OCI-LY7 (cell line): ENCODE measurements at regions not wholly inside any gene's neighbourhood (a gene's known extent, or its start where the extent isn't known, plus 50 kb on each side); places are given as distances from the start of the nearest gene placed in this dataset.

ENCODE experiments used
- BruUV-seq: library from RNA; stranded (reverse); fragments of 400-500 nt; replicated peaks from 2 replicates; lab custom pipeline; 2021; lab: Mats Ljungman, UMichigan
- CTCF ChIA-PET: fragments of 300-600 bp; sonication (Branson Sonifier 250); formaldehyde crosslinking; loops from one replicate; lab custom pipeline; 2022; ENCODE audit warnings: antibody characterized with exemption; ENCODE audit not compliant: unreplicated experiment; lab: Charles Lee
- POLR2A ChIA-PET: fragments of 300-600 bp; sonication (Branson Sonifier 250); formaldehyde crosslinking; loops from one replicate; lab custom pipeline; 2022; ENCODE audit warnings: antibody characterized with exemption; lab: Charles Lee
- DNase-seq: peaks from one replicate; pipeline ENCODE4 v3.0.0-alpha.2; 2015; ENCODE audit warnings: low spot score
- H2AFZ ChIP-seq: fragments of 200-600 bp; sonication (generic), shearing (Covaris generic); 2 replicates; pipeline ENCODE4 v1.6.1; 2014; ENCODE audit warnings: mild to moderate bottlenecking, antibody characterized with exemption, low read length, moderate library complexity
- H3K27ac ChIP-seq: fragments of 200-600 bp; sonication (generic); 2 replicates; pipeline ENCODE4 v1.5.1; 2014; ENCODE audit warnings: mixed run types, low read depth, mild to moderate bottlenecking, moderate library complexity, low read length, inconsistent platforms; ENCODE audit not compliant: poor library complexity, severe bottlenecking
- H3K36me3 ChIP-seq: fragments of 200-600 bp; sonication (generic); 2 replicates; pipeline ENCODE4 v1.6.1; 2014; ENCODE audit warnings: mild to moderate bottlenecking, antibody characterized with exemption, low read length, moderate library complexity, mixed read lengths; ENCODE audit not compliant: insufficient read depth
- H3K4me1 ChIP-seq: fragments of 200-600 bp; sonication (generic); 2 replicates; pipeline ENCODE4 v1.5.1; 2014; ENCODE audit warnings: mild to moderate bottlenecking, low read length; ENCODE audit not compliant: insufficient read depth, poor library complexity, severe bottlenecking
- H3K4me2 ChIP-seq: fragments of 200-600 bp; sonication (generic); 2 replicates; pipeline ENCODE4 v1.6.1; 2014; ENCODE audit warnings: mild to moderate bottlenecking, low read length
- H3K4me3 ChIP-seq: fragments of 200-600 bp; sonication (generic); 2 replicates; pipeline ENCODE4 v1.5.1; 2014; ENCODE audit warnings: mild to moderate bottlenecking, low read depth, low read length; ENCODE audit not compliant: poor library complexity, severe bottlenecking
- H3K79me2 ChIP-seq: fragments of 200-600 bp; sonication (generic); 2 replicates; pipeline ENCODE4 v1.6.1; 2016; ENCODE audit warnings: low read depth, mild to moderate bottlenecking, low read length, moderate library complexity, mixed read lengths; ENCODE audit not compliant: insufficient read depth
- H3K9me2 ChIP-seq: fragments of 200-600 bp; sonication (generic); 2 replicates; pipeline ENCODE4 v1.6.1; 2016; ENCODE audit warnings: mild to moderate bottlenecking, low read length, mixed read lengths; ENCODE audit not compliant: insufficient read depth
- H3K9me3 ChIP-seq: fragments of 200-600 bp; sonication (generic); 2 replicates; pipeline ENCODE4 v1.6.1; 2014; ENCODE audit warnings: mild to moderate bottlenecking, mixed run types, low read length, mixed read lengths
- H4K20me1 ChIP-seq: fragments of 200-600 bp; sonication (generic); 2 replicates; pipeline ENCODE4 v1.6.1; 2014; ENCODE audit warnings: mild to moderate bottlenecking, antibody characterized with exemption, low read length, moderate library complexity, mixed read lengths; ENCODE audit not compliant: insufficient read depth
- EZH2phosphoT487 ChIP-seq: fragments of 200-600 bp; sonication (generic); IDR thresholded peaks from 2 replicates; pipeline ENCODE4 v1.6.1; 2018; ENCODE audit warnings: low read depth, borderline replicate concordance, mild to moderate bottlenecking, mixed run types, antibody characterized with exemption, low read length, moderate library complexity, mixed read lengths
- intact Hi-C: fragments of 100-400 bp; cut with micrococcal nuclease; formaldehyde crosslinking; loops from one replicate; pipeline ENCODE4 v1.10.0; 2022; ENCODE audit not compliant: unreplicated experiment
- TF ChIP-seq, protein P1 (sequence below): fragments of 200-600 bp; sonication (generic); conservative IDR thresholded peaks from 2 replicates; pipeline ENCODE4 v1.5.1; 2014; ENCODE audit warnings: mild to moderate bottlenecking, antibody characterized with exemption, low read length, moderate library complexity, mixed read lengths

DNA sequence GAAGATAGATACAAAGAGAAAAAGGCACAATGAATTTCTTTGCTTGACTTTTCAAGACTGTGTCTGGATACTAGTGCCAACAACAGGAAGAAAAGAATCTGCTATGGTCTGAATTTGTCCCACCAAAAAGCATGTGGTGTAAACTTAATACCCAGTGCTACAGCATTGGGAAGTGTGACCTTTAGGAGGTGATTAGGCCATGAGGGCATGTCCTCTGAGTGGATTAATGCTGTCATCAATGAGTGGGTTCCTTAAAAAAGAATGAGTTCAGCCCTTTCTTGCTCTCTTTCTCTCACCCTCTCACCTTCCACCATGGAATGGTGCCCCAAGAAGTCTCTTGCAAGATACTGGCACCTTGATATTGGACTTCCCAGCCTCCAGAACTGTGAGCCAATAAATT, 155.7 kb upstream of the GPRIN3 start:
- H3K4me2 ChIP-seq, result no peak overlapping the region
- no peaks in the 10 kb centered on the region for H3K9me3 ChIP-seq
- H2AFZ ChIP-seq, result no peak overlapping the region
- H3K36me3 ChIP-seq, result no peaks in the 10 kb centered on the region
- no peak for DNase-seq
- BruUV-seq, result no TSS peak
- POLR2A ChIA-PET, result no interaction called here
- H3K4me1 ChIP-seq, result no peaks in the 10 kb centered on the region
- intact Hi-C loops, result no loop called here
- H4K20me1 ChIP-seq, result no peaks in the 10 kb centered on the region
- no peaks in the 10 kb centered on the region for H3K79me2 ChIP-seq
- H3K9me2 ChIP-seq, result no peaks in the 10 kb centered on the region
- CTCF ChIA-PET, result no interaction called here
- TF ChIP-seq EZH2phosphoT487, result no peak
- TF ChIP-seq, protein P1, sequence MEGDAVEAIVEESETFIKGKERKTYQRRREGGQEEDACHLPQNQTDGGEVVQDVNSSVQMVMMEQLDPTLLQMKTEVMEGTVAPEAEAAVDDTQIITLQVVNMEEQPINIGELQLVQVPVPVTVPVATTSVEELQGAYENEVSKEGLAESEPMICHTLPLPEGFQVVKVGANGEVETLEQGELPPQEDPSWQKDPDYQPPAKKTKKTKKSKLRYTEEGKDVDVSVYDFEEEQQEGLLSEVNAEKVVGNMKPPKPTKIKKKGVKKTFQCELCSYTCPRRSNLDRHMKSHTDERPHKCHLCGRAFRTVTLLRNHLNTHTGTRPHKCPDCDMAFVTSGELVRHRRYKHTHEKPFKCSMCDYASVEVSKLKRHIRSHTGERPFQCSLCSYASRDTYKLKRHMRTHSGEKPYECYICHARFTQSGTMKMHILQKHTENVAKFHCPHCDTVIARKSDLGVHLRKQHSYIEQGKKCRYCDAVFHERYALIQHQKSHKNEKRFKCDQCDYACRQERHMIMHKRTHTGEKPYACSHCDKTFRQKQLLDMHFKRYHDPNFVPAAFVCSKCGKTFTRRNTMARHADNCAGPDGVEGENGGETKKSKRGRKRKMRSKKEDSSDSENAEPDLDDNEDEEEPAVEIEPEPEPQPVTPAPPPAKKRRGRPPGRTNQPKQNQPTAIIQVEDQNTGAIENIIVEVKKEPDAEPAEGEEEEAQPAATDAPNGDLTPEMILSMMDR, result no peak
- H3K4me3 ChIP-seq, result no peak overlapping the region
- no peak overlapping the region for H3K27ac ChIP-seq

DNA sequence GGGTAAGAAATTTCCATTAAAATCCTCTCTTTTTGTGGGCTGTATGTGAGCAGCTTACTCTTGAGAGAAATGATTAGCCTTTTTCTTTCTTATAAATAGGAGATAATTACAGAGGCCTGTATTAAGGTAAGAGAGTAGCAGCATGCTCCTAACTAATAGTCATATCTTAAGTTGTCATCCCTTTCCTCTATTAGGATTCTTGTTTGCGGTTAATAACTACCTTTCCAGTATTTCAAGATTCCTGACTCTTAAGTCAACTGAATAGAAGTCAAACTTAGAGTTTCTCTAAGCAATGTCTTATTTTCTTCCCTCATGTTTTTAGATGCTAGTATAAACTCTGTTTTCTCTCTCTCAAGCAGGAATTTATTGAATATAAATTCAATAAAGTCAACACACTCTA, 139.9 kb upstream of the GPRIN3 start:
- no TSS peak for BruUV-seq
- Histone ChIP-seq H3K27ac (no peak overlapping the region), H3K79me2 (no peaks in the 10 kb centered on the region), H3K4me1 (no peaks in the 10 kb centered on the region), H3K9me3 (no peaks in the 10 kb centered on the region; the same call in 1 of the 2 replicates), H3K4me2 (no peak overlapping the region), H4K20me1 (no peaks in the 10 kb centered on the region), H2AFZ (no peak overlapping the region), H3K4me3 (no peak overlapping the region), H3K36me3 (no peaks in the 10 kb centered on the region), H3K9me2 (no peaks in the 10 kb centered on the region)
- TF ChIP-seq, protein P1, result no peak
- TF ChIP-seq EZH2phosphoT487, result no peak
- DNase-seq, result no peak
- POLR2A ChIA-PET, result no interaction called here
- CTCF ChIA-PET, result no interaction called here
- intact Hi-C loops, result no loop called here

DNA sequence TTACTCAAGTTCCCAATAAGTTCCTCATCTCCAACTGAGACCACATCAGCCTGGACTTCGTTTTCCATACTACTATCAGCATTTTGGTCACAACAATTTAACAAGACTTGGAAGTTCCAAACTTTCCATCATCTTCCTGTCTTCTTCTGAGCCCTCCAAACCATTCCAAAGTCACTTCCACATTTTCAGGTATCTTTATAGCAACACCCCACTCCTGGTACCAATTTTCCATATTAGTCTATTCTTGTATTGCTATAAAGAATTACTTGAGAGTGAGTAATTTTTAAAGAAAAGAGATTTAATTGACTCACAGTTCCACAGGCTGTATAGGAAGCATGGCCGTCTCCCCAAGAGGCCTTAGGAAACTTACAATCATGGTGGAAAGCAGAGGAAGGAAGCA, 138.6 kb upstream of the GPRIN3 start:
- Histone ChIP-seq H3K9me2 (no peaks in the 10 kb centered on the region), H3K4me1 (no peaks in the 10 kb centered on the region), H2AFZ (no peak overlapping the region), H4K20me1 (no peaks in the 10 kb centered on the region), H3K4me3 (no peak overlapping the region), H3K4me2 (no peak overlapping the region), H3K79me2 (no peaks in the 10 kb centered on the region), H3K9me3 (no peaks in the 10 kb centered on the region; the same call in 1 of the 2 replicates), H3K27ac (no peak overlapping the region), H3K36me3 (no peaks in the 10 kb centered on the region)
- ChIA-PET POLR2A (no interaction called here), CTCF (no interaction called here)
- intact Hi-C loops, result no loop called here
- TF ChIP-seq, protein P1, result no peak
- no peak for TF ChIP-seq EZH2phosphoT487
- DNase-seq, result no peak
- no TSS peak for BruUV-seq
